ENCODE measurements at regions not wholly inside any gene's neighbourhood (a gene's known extent, or its start where the extent isn't known, plus 50 kb on each side); places are given as distances from the start of the nearest gene placed in this dataset.

- H3K4me1 Mint-ChIP-seq (ENCODE audit: low read depth, unreplicated experiment) = no peaks in the 10 kb centered on the region
- peaks cover 2% of the 10 kb centered on the region for H3K9me3 Mint-ChIP-seq (ENCODE audit: unreplicated experiment)
- Histone ChIP-seq H3K4me3 (ENCODE audit: insufficient read depth, low read depth, low read length) (no peak overlapping the region), H3K4me2 (ENCODE audit: low read length) (no peak overlapping the region), H3K36me3 (ENCODE audit: insufficient read depth, low read length) (no peaks in the 10 kb centered on the region), H3K27ac (ENCODE audit: low read depth, low read length) (no peak overlapping the region), H3K9me3 (ENCODE audit: insufficient read depth, low read depth, low read length) (peaks cover 3% of the 10 kb centered on the region), H4K20me1 (ENCODE audit: insufficient read depth, low read length) (no peaks in the 10 kb centered on the region), H3K79me2 (ENCODE audit: insufficient read depth, low read length) (no peaks in the 10 kb centered on the region), H3K9ac (ENCODE audit: low read length) (no peak overlapping the region), H2AFZ (ENCODE audit: low read depth, low read length) (no peak overlapping the region), H3K27me3 (ENCODE audit: insufficient read depth, low read length) (peaks cover 2% of the 10 kb centered on the region), H3K4me1 (ENCODE audit: insufficient read depth, low read length) (no peaks in the 10 kb centered on the region)
- no peak for TF ChIP-seq CTCF (IDR thresholded peaks at IDR 0.05; ENCODE audit: insufficient read depth, low read depth, low read length)
- no peak overlapping the region for H3K4me3 Mint-ChIP-seq (ENCODE audit: unreplicated experiment)
- no peak for DNase-seq (ENCODE audit: low read depth)
- peaks cover 3% of the 10 kb centered on the region for H3K36me3 Mint-ChIP-seq (ENCODE audit: low read depth, unreplicated experiment)
- no peak for FAIRE-seq
- H3K27me3 Mint-ChIP-seq (ENCODE audit: low read depth, unreplicated experiment) = peaks cover 60% of the 10 kb centered on the region
- H3K27ac Mint-ChIP-seq (ENCODE audit: unreplicated experiment) = no peak overlapping the region
These were observed 55.9 kb upstream of the DIO3 start for GRCh38 chr14:101505236-101505970.

GRCh38 chr14:101506211-101506925 lies 54.9 kb upstream of the DIO3 start:
- DNase-seq (ENCODE audit: low read depth) = no peak
- Histone ChIP-seq H3K4me2 (ENCODE audit: low read length) (no peak overlapping the region), H3K79me2 (ENCODE audit: insufficient read depth, low read length) (no peaks in the 10 kb centered on the region), H3K9ac (ENCODE audit: low read length) (no peak overlapping the region), H3K4me3 (ENCODE audit: insufficient read depth, low read depth, low read length) (no peak overlapping the region), H3K36me3 (ENCODE audit: insufficient read depth, low read length) (no peaks in the 10 kb centered on the region), H3K9me3 (ENCODE audit: insufficient read depth, low read depth, low read length) (peaks cover 3% of the 10 kb centered on the region), H3K27ac (ENCODE audit: low read depth, low read length) (no peak overlapping the region), H4K20me1 (ENCODE audit: insufficient read depth, low read length) (no peaks in the 10 kb centered on the region), H2AFZ (ENCODE audit: low read depth, low read length) (no peak overlapping the region), H3K4me1 (ENCODE audit: insufficient read depth, low read length) (no peaks in the 10 kb centered on the region), H3K27me3 (ENCODE audit: insufficient read depth, low read length) (no peaks in the 10 kb centered on the region)
- Mint-ChIP-seq H3K4me3 (ENCODE audit: unreplicated experiment) (no peak overlapping the region), H3K9me3 (ENCODE audit: unreplicated experiment) (peaks cover 4% of the 10 kb centered on the region), H3K36me3 (ENCODE audit: low read depth, unreplicated experiment) (peaks cover 3% of the 10 kb centered on the region), H3K27me3 (ENCODE audit: low read depth, unreplicated experiment) (peaks cover 57% of the 10 kb centered on the region), H3K27ac (ENCODE audit: unreplicated experiment) (no peak overlapping the region), H3K4me1 (ENCODE audit: low read depth, unreplicated experiment) (no peaks in the 10 kb centered on the region)
- TF ChIP-seq CTCF (IDR thresholded peaks at IDR 0.05; ENCODE audit: insufficient read depth, low read depth, low read length) (no peak), EZH2 (IDR thresholded peaks at IDR 0.05; ENCODE audit: insufficient read depth, low read length) (no peak)
- no peak for FAIRE-seq

Measured in astrocyte (in vitro differentiated cells and primary cell).